HEK293 (cell line): ENCODE measurements at regions not wholly inside any gene's neighbourhood (a gene's known extent, or its start where the extent isn't known, plus 50 kb on each side); places are given as distances from the start of the nearest gene placed in this dataset.

Source experiments
- CTCF ChIA-PET: fragments of 350-600 bp; formaldehyde crosslinking; extraction: SDS; loops from one replicate; lab custom pipeline; 2021; ENCODE audit warnings: antibody characterized with exemption; lab: Yijun Ruan, JAX
- POLR2A ChIA-PET: fragments of 300-600 bp; formaldehyde crosslinking; extraction: SDS; loops from one replicate; lab custom pipeline; 2020; ENCODE audit warnings: antibody characterized with exemption, inconsistent platforms; lab: Yijun Ruan, JAX
- H3K27ac ChIP-seq: fragments of 200-500 bp; sonication (Bioruptor generic); 2 replicates; pipeline ENCODE4 v1.5.1; 2014; ENCODE audit warnings: low read depth, low read length, control low read depth, inconsistent platforms; ENCODE audit errors: extremely low read depth
- H3K36me3 ChIP-seq, 2 experiments: fragments of 200-500 bp in 1 of 2; sonication (Bioruptor generic) in 1 of 2; 1 replicate in 1 of 2; 2 replicates in 1 of 2; pipeline ENCODE4 v1.5.1; 2014 to 2017; ENCODE audit warnings: inconsistent platforms in 2 of 2, low read length in 2 of 2; ENCODE audit not compliant: control insufficient read depth in 2 of 2, insufficient read depth in 1 of 2
- H3K4me1 ChIP-seq: fragments of 200-500 bp; sonication (Bioruptor generic); 2 replicates; pipeline ENCODE4 v1.5.1; 2014; ENCODE audit warnings: mild to moderate bottlenecking, low read length, inconsistent platforms; ENCODE audit not compliant: control insufficient read depth, insufficient read depth
- H3K4me3 ChIP-seq: 2 replicates; pipeline ENCODE4 v1.5.1; 2011; ENCODE audit warnings: low read depth, mild to moderate bottlenecking, control low read depth, low read length, moderate library complexity
- H3K9me3 ChIP-seq: fragments of 200-500 bp; sonication (Bioruptor generic); 2 replicates; pipeline ENCODE4 v1.5.1; 2014; ENCODE audit warnings: low read depth, low read length, inconsistent platforms; ENCODE audit not compliant: control insufficient read depth, insufficient read depth
- ATF2 ChIP-seq: fragments of 450-650 bp; formaldehyde crosslinking; IDR thresholded peaks from 2 replicates; pipeline ENCODE4 v1.5.1; 2016; ENCODE audit warnings: missing biosample characterization, missing genetic modification characterization, low read depth
- BCL11B ChIP-seq: fragments of 450-650 bp; formaldehyde crosslinking; IDR thresholded peaks from 2 replicates; pipeline ENCODE4 v1.5.1; 2016; ENCODE audit warnings: low read depth, missing biosample characterization, missing genetic modification characterization
- GLI2 ChIP-seq: fragments of 450-650 bp; formaldehyde crosslinking; IDR thresholded peaks from 2 replicates; pipeline ENCODE4; 2017; ENCODE audit warnings: missing biosample characterization, missing genetic modification characterization, low read depth, borderline replicate concordance
- KLF10 ChIP-seq: fragments of 450-650 bp; IDR thresholded peaks from 2 replicates; pipeline ENCODE4 v1.5.1; 2018; ENCODE audit warnings: missing biosample characterization, mild to moderate bottlenecking, missing genetic modification characterization
- OSR2 ChIP-seq: fragments of 450-650 bp; formaldehyde crosslinking; IDR thresholded peaks from 2 replicates; pipeline ENCODE4 v1.5.1; 2016; ENCODE audit warnings: missing biosample characterization, missing genetic modification characterization
- SALL2 ChIP-seq: fragments of 450-650 bp; formaldehyde crosslinking; IDR thresholded peaks from 2 replicates; pipeline ENCODE4 v1.5.0; 2017; ENCODE audit warnings: missing biosample characterization, mild to moderate bottlenecking, missing genetic modification characterization, borderline replicate concordance
- ZBTB10 ChIP-seq: fragments of 450-650 bp; formaldehyde crosslinking; IDR thresholded peaks from 2 replicates; pipeline ENCODE4 v1.5.1; 2016; ENCODE audit warnings: missing biosample characterization, missing genetic modification characterization
- ZBTB20 ChIP-seq: fragments of 450-650 bp; formaldehyde crosslinking; IDR thresholded peaks from 2 replicates; pipeline ENCODE4 v1.5.1; 2016; ENCODE audit warnings: missing biosample characterization, missing genetic modification characterization
- ZBTB26 ChIP-seq: fragments of 450-650 bp; formaldehyde crosslinking; optimal IDR thresholded peaks from 2 replicates; pipeline ENCODE3; 2016; ENCODE audit warnings: missing biosample characterization, mild to moderate bottlenecking, missing genetic modification characterization
- ZFP69B ChIP-seq: fragments of 450-650 bp; formaldehyde crosslinking; IDR thresholded peaks from 2 replicates; pipeline ENCODE4 v1.5.1; 2016; ENCODE audit warnings: missing biosample characterization, missing genetic modification characterization
- ZNF133 ChIP-seq: fragments of 450-650 bp; formaldehyde crosslinking; IDR thresholded peaks from 2 replicates; pipeline ENCODE4 v1.5.1; 2016; ENCODE audit warnings: missing biosample characterization, missing genetic modification characterization
- ZNF140 ChIP-seq: fragments of 450-650 bp; formaldehyde crosslinking; IDR thresholded peaks from 2 replicates; pipeline ENCODE4 v1.5.1; 2016; ENCODE audit warnings: missing biosample characterization, missing genetic modification characterization
- ZNF157 ChIP-seq: fragments of 450-650 bp; formaldehyde crosslinking; IDR thresholded peaks from 2 replicates; pipeline ENCODE4 v1.5.1; 2016; ENCODE audit warnings: missing biosample characterization, missing genetic modification characterization
- ZNF184 ChIP-seq: fragments of 450-650 bp; IDR thresholded peaks from 2 replicates; pipeline ENCODE4 v1.5.1; 2018; ENCODE audit warnings: missing biosample characterization, mild to moderate bottlenecking, missing genetic modification characterization
- ZNF221 ChIP-seq: fragments of 450-650 bp; formaldehyde crosslinking; IDR thresholded peaks from 2 replicates; pipeline ENCODE4 v1.5.1; 2017; ENCODE audit warnings: missing biosample characterization, missing genetic modification characterization, borderline replicate concordance
- ZNF311 ChIP-seq: fragments of 450-650 bp; formaldehyde crosslinking; IDR thresholded peaks from 2 replicates; pipeline ENCODE4 v1.5.1; 2017; ENCODE audit warnings: missing biosample characterization, missing genetic modification characterization, borderline replicate concordance
- ZNF416 ChIP-seq: fragments of 450-650 bp; formaldehyde crosslinking; IDR thresholded peaks from 2 replicates; pipeline ENCODE4 v1.5.1; 2016; ENCODE audit warnings: missing biosample characterization, missing genetic modification characterization
- ZNF433 ChIP-seq: fragments of 450-650 bp; formaldehyde crosslinking; IDR thresholded peaks from 2 replicates; pipeline ENCODE4 v1.5.1; 2016; ENCODE audit warnings: missing biosample characterization, missing genetic modification characterization, low read depth
- ZNF473 ChIP-seq: fragments of 450-650 bp; formaldehyde crosslinking; IDR thresholded peaks from 2 replicates; pipeline ENCODE4 v1.5.1; 2017; ENCODE audit warnings: missing biosample characterization, missing genetic modification characterization
- ZNF501 ChIP-seq: fragments of 450-650 bp; formaldehyde crosslinking; IDR thresholded peaks from 2 replicates; pipeline ENCODE4 v1.5.1; 2016; ENCODE audit warnings: missing biosample characterization, missing genetic modification characterization
- ZNF518A ChIP-seq: fragments of 450-650 bp; formaldehyde crosslinking; conservative IDR thresholded peaks from 2 replicates; pipeline ENCODE4 v1.5.1; 2016; ENCODE audit warnings: low read depth, missing biosample characterization, missing genetic modification characterization
- ZNF544 ChIP-seq: fragments of 450-650 bp; formaldehyde crosslinking; IDR thresholded peaks from 2 replicates; pipeline ENCODE4 v1.5.0; 2017; ENCODE audit warnings: missing biosample characterization, missing genetic modification characterization
- ZNF561 ChIP-seq: fragments of 450-650 bp; IDR thresholded peaks from 2 replicates; pipeline ENCODE4 v1.5.1; 2018; ENCODE audit warnings: missing biosample characterization, missing genetic modification characterization, borderline replicate concordance
- ZNF639 ChIP-seq: fragments of 450-650 bp; formaldehyde crosslinking; IDR thresholded peaks from 2 replicates; pipeline ENCODE4 v1.5.1; 2016; ENCODE audit warnings: missing biosample characterization, missing genetic modification characterization
- ZNF677 ChIP-seq: fragments of 450-650 bp; IDR thresholded peaks from 2 replicates; pipeline ENCODE4 v1.5.0; 2018; ENCODE audit warnings: missing biosample characterization, mild to moderate bottlenecking, missing genetic modification characterization, moderate library complexity
- ZSCAN16 ChIP-seq: fragments of 450-650 bp; formaldehyde crosslinking; IDR thresholded peaks from 2 replicates; pipeline ENCODE4 v1.5.1; 2016; ENCODE audit warnings: missing biosample characterization, missing genetic modification characterization

GRCh38 chr14:58722441-58722840 is 84.7 kb downstream of the DACT1 start:
- Histone ChIP-seq H3K27ac (no peak overlapping the region), H3K4me1 (no peaks in the 10 kb centered on the region), H3K4me3 (no peak overlapping the region), H3K9me3 (no peaks in the 10 kb centered on the region), H3K36me3 (no peaks in the 10 kb centered on the region)
- POLR2A ChIA-PET = no interaction called here
- TF ChIP-seq ZNF433 (no peak), ZNF184 (no peak), GLI2 (no peak), ZNF561 (tag by site-specific recombination) (no peak), ZBTB20 (tag by site-specific recombination) (no peak), SALL2 (tag by site-specific recombination) (no peak), ZFP69B (tag by site-specific recombination) (no peak), ATF2 (no peak), ZBTB10 (tag by site-specific recombination) (no peak), ZNF157 (tag by site-specific recombination) (no peak), ZNF501 (no peak), ZNF133 (tag by site-specific recombination) (no peak), ZNF140 (no peak), ZNF473 (tag by site-specific recombination) (no peak), ZNF544 (tag by site-specific recombination) (no peak), KLF10 (tag by site-specific recombination) (no peak), ZNF311 (tag by site-specific recombination) (no peak), ZNF518A (tag by site-specific recombination) (no peak), ZNF416 (tag by site-specific recombination) (no peak)
- CTCF ChIA-PET = no interaction called here

GRCh38 chr14:58724206-58724605 is 86.4 kb downstream of the DACT1 start:
- Histone ChIP-seq H3K36me3 (no peaks in the 10 kb centered on the region), H3K4me3 (no peak overlapping the region), H3K4me1 (no peaks in the 10 kb centered on the region), H3K27ac (no peak overlapping the region), H3K9me3 (no peaks in the 10 kb centered on the region)
- POLR2A ChIA-PET = no interaction called here
- CTCF ChIA-PET = interaction anchor here (0.6 kb wide), 1 partner anchor 11 kb away, joined by 3 read pairs; no protein-coding TSS in a partner anchor
- TF ChIP-seq ZNF221 (tag by site-specific recombination) (no peak), ZBTB26 (tag by site-specific recombination) (no peak), ZNF433 (no peak), ZSCAN16 (tag by site-specific recombination) (no peak), BCL11B (tag by site-specific recombination) (no peak), ZNF157 (tag by site-specific recombination) (no peak), ZNF639 (tag by site-specific recombination) (no peak), OSR2 (tag by site-specific recombination) (no peak), ZNF677 (tag by site-specific recombination) (no peak)
